DND-41 (cell line): ENCODE measurements at regions not wholly inside any gene's neighbourhood (a gene's known extent, or its start where the extent isn't known, plus 50 kb on each side); places are given as distances from the start of the nearest gene placed in this dataset.

Source experiments
- CTCF ChIP-seq: IDR thresholded peaks from 2 replicates; pipeline ENCODE4 v1.5.1; 2012; ENCODE audit warnings: borderline replicate concordance, low read length, moderate library complexity, mild to moderate bottlenecking; ENCODE audit not compliant: poor library complexity, severe bottlenecking; ENCODE audit errors: extremely low read depth
- EZH2 ChIP-seq: IDR thresholded peaks from 3 replicates; pipeline ENCODE4 v1.6.1; 2012; ENCODE audit warnings: borderline replicate concordance, low read depth, mild to moderate bottlenecking, moderate library complexity, low read length, inconsistent platforms; ENCODE audit not compliant: severe bottlenecking

DNA sequence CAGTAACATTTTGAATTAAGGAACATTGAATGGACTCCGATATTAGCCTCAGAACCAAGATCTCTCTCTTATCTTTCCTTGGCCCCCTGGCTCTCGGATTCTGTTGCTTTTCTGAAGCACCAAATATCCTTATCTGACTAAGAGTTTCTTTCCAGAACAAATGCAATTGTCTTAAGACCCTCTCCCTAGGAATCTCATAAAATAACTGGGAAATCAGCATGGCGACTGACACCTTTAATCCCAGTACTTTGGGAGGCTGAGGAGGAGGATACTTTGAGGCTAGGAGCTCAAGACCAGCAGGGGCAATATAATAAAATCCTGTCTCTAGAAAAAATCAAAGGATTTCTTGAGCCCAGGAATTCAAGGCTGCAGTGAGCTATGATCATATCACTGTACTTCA is 984.5 kb downstream of the HACE1 start:
- TF ChIP-seq CTCF (no peak), EZH2 (no peak)
